ENCODE measurements at regions not wholly inside any gene's neighbourhood (a gene's known extent, or its start where the extent isn't known, plus 50 kb on each side); places are given as distances from the start of the nearest gene placed in this dataset.

DNA sequence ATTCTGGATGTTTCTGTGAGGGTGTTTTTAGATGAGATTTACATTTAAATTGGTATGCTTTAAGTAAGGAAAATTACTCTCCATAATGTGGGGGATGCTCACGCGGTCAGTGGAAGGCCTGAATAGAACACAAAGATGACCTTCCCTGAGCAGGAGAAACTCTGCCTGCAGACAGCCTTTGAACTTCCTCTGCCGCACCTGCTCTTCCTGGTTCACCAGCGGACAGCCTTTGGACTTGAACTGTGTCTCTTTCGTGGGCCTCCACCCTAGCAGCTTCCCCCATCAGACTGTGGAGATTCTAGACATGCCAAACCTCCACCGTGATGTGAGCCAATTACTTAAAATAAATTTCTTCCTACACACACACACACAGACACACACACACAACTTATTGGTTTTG, 210.7 kb downstream of the EFCAB11 start:
- no peak for DNase-seq (ENCODE audit: extremely low read depth in 1 of 2, low read depth in 1 of 2)

DNA sequence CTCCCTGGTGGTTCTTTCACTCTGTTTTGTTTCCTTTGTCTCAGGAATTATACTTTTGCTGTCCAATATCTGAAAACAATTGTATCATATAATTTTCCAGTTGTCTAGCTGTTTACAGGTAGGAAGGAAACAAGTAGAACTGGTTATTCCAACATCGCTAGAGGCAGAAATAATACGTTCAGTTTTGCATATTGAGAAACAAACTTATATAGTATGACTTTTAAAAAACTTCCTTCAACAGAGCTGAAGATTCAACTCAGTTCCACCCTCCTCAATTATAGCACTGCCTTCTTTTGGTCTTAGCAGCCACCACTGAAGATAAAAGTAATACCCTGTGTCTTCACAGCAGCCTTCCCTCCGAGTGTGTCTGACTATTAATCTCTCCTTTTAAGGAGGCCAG, 214.3 kb downstream of the EFCAB11 start:
- no peak for DNase-seq (ENCODE audit: extremely low read depth in 1 of 2, low read depth in 1 of 2)

DNA sequence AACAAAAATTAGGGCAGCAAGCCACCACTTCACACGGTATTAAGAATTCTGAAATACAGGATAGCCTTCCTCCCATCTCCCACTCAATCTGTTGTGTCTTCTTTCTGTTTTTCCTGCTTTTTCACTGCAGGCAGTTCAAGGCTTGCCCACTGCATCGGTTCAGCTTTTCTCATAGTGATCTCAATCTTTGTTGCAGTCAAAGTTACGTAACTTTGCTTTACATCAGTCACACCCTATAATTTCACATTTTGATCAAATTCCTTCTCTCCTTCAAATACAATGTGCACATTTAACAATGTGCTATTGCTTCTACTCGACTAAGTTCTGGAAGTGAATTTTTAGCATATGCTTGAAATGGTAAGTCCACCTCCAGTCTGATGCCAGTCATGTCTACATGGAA, 217.6 kb downstream of the EFCAB11 start:
- no peak for DNase-seq (ENCODE audit: extremely low read depth in 1 of 2, low read depth in 1 of 2)

- DNase-seq (ENCODE audit: extremely low read depth in 1 of 2, low read depth in 1 of 2) = no peak
These were observed 223.1 kb downstream of the EFCAB11 start for GRCh38 chr14:89731396-89731933.

DNA sequence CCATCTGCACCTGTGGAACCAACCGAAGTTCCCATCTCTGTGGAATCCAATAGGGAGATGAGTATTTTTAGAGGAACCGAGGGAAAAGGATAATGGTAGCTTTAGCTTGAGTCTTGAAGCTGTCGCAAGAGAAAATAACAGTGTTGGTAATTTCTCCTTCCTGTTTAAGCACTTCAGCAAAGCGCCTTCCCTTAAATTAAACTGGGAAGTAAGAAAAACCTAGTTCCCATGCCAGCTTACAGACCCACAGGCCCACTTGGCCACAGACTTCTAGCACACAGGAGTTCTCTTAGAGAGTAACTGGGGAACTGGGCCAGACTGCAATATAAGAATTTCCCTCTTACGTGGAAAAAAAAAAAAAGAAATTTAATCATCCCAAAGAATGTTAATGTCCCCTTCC, 223.8 kb downstream of the EFCAB11 start:
- no peak for DNase-seq (ENCODE audit: extremely low read depth in 1 of 2, low read depth in 1 of 2)

GRCh38 chr14:89728964-89729363, 225.6 kb downstream of the EFCAB11 start:
- no peak for DNase-seq (ENCODE audit: extremely low read depth in 1 of 2, low read depth in 1 of 2)

- DNase-seq (ENCODE audit: extremely low read depth in 1 of 2, low read depth in 1 of 2) = peak in 1 of 2 donors; percentile 36
These were observed 228.3 kb downstream of the EFCAB11 start for GRCh38 chr14:89726226-89726625.

DNA sequence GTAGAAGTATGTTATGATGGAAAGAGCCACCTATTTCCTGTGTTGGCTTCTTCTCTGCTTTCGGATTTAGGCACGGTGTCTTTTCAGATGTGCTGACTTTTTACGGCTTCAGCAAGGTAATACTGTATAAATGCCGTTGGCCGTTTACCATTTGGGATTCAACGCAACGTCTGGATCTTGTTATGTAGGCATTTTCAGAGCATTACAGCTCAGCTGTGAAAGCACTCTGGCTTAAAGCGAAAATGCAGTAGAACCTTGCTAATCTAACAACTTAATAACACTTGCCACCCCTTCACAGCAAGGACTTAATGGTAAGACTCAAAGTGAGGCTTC, 229.9 kb downstream of the EFCAB11 start:
- DNase-seq (ENCODE audit: extremely low read depth in 1 of 2, low read depth in 1 of 2) = no peak

DNA sequence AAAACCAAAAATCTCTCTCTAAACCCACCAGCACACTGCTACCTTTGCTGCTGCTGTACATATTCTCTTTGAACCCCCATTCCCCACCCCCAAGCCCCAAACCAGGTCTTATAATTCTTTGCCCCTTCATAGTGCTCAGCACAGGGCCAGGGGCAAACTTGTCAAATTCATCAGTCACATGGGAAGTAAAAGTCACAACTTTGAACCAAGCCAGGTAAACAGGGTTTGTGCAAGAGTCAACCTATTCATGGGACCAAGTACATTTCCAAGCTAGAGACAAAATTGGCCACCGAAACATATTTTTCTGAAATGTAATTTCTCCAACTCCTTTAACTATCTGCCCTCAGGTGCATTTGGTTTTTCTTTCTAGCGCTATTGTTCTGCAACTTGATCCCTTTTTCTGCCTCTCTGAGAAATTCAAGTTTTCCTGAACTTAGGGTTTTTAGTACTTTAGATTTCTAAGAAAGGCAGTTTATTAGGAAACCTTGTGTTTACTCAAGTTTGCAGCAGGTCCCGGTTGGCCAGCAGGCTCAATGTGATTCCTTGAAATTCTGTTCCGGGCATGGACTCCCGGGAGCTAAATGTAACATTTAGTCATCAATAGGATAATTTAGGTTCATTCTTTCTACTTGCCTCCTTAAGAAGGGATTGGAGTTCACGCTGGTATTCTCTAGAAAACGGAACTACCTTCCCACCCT, 230.5 kb downstream of the EFCAB11 start:
- no peak for DNase-seq (ENCODE audit: extremely low read depth in 1 of 2, low read depth in 1 of 2)

- DNase-seq (ENCODE audit: extremely low read depth in 1 of 2, low read depth in 1 of 2) = no peak
These were observed 232.6 kb downstream of the EFCAB11 start for GRCh38 chr14:89721956-89722355.

GRCh38 chr14:89720741-89721729, 233.5 kb downstream of the EFCAB11 start:
- peak in 1 of 2 donors; percentile 43 for DNase-seq (ENCODE audit: extremely low read depth in 1 of 2, low read depth in 1 of 2)

- no peak for DNase-seq (ENCODE audit: extremely low read depth in 1 of 2, low read depth in 1 of 2)
These were observed 234.3 kb downstream of the EFCAB11 start for GRCh38 chr14:89720076-89720687.

DNA sequence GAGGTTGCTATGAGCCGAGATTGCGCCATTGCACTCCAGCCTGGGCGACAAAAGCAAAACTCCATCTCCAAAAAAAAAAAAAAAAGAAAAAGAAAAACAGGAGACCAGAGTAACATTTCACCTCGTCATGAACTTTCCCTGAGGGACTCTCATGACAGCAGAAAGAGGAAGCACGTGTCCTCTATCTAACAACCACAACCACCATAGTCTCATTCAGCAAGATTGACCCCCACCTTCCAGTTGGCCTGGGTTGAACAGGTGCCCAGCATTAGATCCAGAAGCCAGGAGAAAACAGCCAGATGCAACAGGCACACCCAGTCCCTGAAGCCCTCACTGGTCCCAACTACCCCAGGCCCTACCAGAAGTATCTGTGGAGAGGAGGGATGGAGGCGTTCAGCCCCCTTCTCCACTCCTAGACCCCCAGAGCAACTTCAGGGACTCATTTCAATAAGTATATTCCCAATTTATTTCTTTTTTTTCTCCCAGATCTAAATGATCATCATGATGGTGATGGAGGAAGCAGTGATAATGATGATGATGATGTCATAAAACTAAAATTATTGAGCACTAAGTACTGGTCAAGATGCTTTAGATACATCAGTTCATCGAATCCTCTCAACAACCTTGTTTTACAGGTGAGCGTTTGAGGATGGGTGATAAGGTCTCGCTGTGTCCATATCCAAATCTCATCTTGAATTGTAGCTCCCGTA, 235.0 kb downstream of the EFCAB11 start:
- no peak for DNase-seq (ENCODE audit: extremely low read depth in 1 of 2, low read depth in 1 of 2)

GRCh38 chr14:89708982-89709625, 245.4 kb downstream of the EFCAB11 start:
- DNase-seq (ENCODE audit: extremely low read depth in 1 of 2, low read depth in 1 of 2) = no peak

GRCh38 chr14:89707086-89707485, 247.4 kb downstream of the EFCAB11 start:
- no peak for DNase-seq (ENCODE audit: extremely low read depth in 1 of 2, low read depth in 1 of 2)

GRCh38 chr14:89702876-89703200, 251.7 kb downstream of the EFCAB11 start:
- no peak for DNase-seq (ENCODE audit: extremely low read depth in 1 of 2, low read depth in 1 of 2)

DNA sequence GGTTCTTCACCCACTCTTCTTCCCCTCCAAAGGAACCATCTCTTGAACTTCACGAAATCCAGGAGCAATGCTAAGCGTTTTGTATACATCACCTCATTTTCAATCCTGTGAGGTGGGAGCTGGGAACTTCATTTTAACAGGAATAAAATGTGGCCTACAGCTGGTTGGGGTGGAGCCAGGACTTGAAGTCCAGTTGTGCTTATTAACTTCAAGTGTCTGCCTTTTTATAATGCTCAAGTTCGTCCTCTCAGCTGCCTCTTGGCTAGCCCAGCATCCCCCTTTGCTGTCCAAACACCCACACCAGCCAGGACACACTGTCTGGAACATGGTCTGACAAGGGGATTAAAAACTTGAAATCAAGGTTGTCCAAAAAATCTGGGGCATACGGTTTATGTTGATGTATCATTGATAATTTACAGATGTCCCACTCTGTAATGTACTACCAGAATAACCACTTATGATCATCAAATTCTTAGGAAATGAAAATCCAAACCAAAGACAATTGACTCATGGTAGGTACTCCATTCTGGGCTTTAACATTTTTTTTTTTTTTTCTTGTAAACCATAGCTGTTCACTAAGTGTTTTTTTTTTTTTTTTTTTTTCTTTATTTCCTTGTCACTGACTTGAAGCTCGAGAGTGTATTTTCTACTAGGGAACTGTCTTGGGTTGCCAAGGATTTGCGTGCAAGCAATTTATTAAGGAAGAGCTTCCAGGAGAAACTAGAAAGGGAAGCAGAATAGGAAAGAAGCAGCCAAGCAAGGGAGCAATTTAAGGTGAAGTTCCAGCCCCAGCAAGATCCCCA, 252.3 kb downstream of the EFCAB11 start:
- DNase-seq (ENCODE audit: extremely low read depth in 1 of 2, low read depth in 1 of 2) = no peak

GRCh38 chr14:89701211-89702043, 253.1 kb downstream of the EFCAB11 start:
- DNase-seq (ENCODE audit: extremely low read depth in 1 of 2, low read depth in 1 of 2) = peak; percentile 69 to 79

DNA sequence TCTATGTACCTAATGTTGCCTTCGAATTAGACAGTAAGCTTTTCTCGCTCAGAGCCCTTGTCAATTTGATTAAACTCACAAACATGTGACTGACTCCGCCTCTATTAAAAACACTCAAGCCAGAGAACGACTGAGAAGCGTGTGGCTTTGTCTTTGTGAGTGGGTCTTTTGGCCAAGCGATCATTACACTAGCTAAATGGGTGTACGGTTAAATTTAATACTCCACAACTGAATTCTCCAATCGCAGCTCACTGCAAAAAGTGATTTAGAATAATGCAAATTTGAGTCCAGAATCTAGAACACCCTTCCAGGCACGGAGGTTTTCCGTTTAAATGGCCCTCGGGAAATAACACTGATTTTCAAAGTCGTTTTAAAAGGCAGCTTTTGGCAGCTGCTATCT, 253.7 kb downstream of the EFCAB11 start:
- DNase-seq (ENCODE audit: extremely low read depth in 1 of 2, low read depth in 1 of 2) = no peak
